WI38 (cell line): ENCODE measurements at regions not wholly inside any gene's neighbourhood (a gene's known extent, or its start where the extent isn't known, plus 50 kb on each side); places are given as distances from the start of the nearest gene placed in this dataset.
A peak's percentile ranks its signal among the peaks of the same experiment; 100 is the strongest.

Experiments
- H3K4me3 ChIP-seq: 2 replicates; pipeline ENCODE4 v1.5.1; 2011; ENCODE audit warnings: low read depth, mild to moderate bottlenecking, control low read depth, low read length
- CTCF ChIP-seq: IDR thresholded peaks from 2 replicates; pipeline ENCODE4 v1.5.1; 2012; ENCODE audit warnings: low read depth, mild to moderate bottlenecking, control low read depth, low read length

GRCh38 chr13:99080131-99080530 is 102.3 kb upstream of the DOCK9 start:
- no peak overlapping the region for H3K4me3 ChIP-seq
- no peak for TF ChIP-seq CTCF

- no peak for TF ChIP-seq CTCF
- no peak overlapping the region for H3K4me3 ChIP-seq
Measured at GRCh38 chr13:99083981-99084380, 106.1 kb upstream of the DOCK9 start.

GRCh38 chr13:99085139-99085807 is 107.4 kb upstream of the DOCK9 start:
- TF ChIP-seq CTCF = no peak
- peak overlapping the region; percentile 73 for H3K4me3 ChIP-seq

GRCh38 chr13:99085808-99086266 is 108.0 kb upstream of the DOCK9 start:
- H3K4me3 ChIP-seq = peak overlapping the region; percentile 73

GRCh38 chr13:99086267-99087097 is 108.6 kb upstream of the DOCK9 start:
- H3K4me3 ChIP-seq = peak overlapping the region; percentile 73
- no peak for TF ChIP-seq CTCF

More at GRCh38 chr13:99085808-99086266, 108.0 kb upstream of the DOCK9 start:
- no peak for TF ChIP-seq CTCF

GRCh38 chr13:99087098-99087953 is 109.5 kb upstream of the DOCK9 start:
- H3K4me3 ChIP-seq = peak overlapping the region; percentile 73
- TF ChIP-seq CTCF = no peak
